Activated CD4-positive, CD25-positive, alpha-beta regulatory T cell treated with anti-CD3 and anti-CD28 coated beads, Interleukin-2, amount 50 U/mL, for 72 hours (primary cell): ENCODE measurements at regions not wholly inside any gene's neighbourhood (a gene's known extent, or its start where the extent isn't known, plus 50 kb on each side); places are given as distances from the start of the nearest gene placed in this dataset.

ENCODE experiments used
- DNase-seq: peaks from one replicate; pipeline ENCODE4 v3.0.0; 2021

GRCh38 chr4:152089584-152089983, 328.8 kb upstream of the GATB start:
- DNase-seq: no peak

- DNase-seq: no peak
These were observed 326.5 kb upstream of the GATB start for GRCh38 chr4:152087335-152087734.

GRCh38 chr4:152085657-152086056, 324.9 kb upstream of the GATB start:
- no peak for DNase-seq

- no peak for DNase-seq
These were observed 322.5 kb upstream of the GATB start for GRCh38 chr4:152083338-152083737.

- DNase-seq: no peak
These were observed 320.2 kb upstream of the GATB start for GRCh38 chr4:152081024-152081423.

- DNase-seq: peak; percentile 45
These were observed 318.9 kb upstream of the GATB start for GRCh38 chr4:152079543-152080293.

- no peak for DNase-seq
These were observed 318.3 kb upstream of the GATB start for GRCh38 chr4:152079079-152079478.

GRCh38 chr4:152077582-152077981, 316.8 kb upstream of the GATB start:
- DNase-seq: no peak

- DNase-seq: no peak
These were observed 314.6 kb upstream of the GATB start for GRCh38 chr4:152075253-152075928.

- DNase-seq: no peak
These were observed 313.8 kb upstream of the GATB start for GRCh38 chr4:152074573-152074972.

GRCh38 chr4:152074088-152074437, 313.3 kb upstream of the GATB start:
- DNase-seq: no peak

- no peak for DNase-seq
These were observed 312.7 kb upstream of the GATB start for GRCh38 chr4:152073351-152074087.

GRCh38 chr4:152072906-152073305, 312.1 kb upstream of the GATB start:
- no peak for DNase-seq

GRCh38 chr4:152072001-152072485, 311.2 kb upstream of the GATB start:
- no peak for DNase-seq

- no peak for DNase-seq
These were observed 310.0 kb upstream of the GATB start for GRCh38 chr4:152070854-152071253.

- DNase-seq: no peak
These were observed 308.1 kb upstream of the GATB start for GRCh38 chr4:152068866-152069265.

- no peak for DNase-seq
These were observed 304.7 kb upstream of the GATB start for GRCh38 chr4:152065545-152065944.

GRCh38 chr4:152064753-152065152, 303.9 kb upstream of the GATB start:
- DNase-seq: no peak

- no peak for DNase-seq
These were observed 303.5 kb upstream of the GATB start for GRCh38 chr4:152064282-152064681.

- no peak for DNase-seq
These were observed 302.9 kb upstream of the GATB start for GRCh38 chr4:152063621-152064240.

- no peak for DNase-seq
These were observed 302.3 kb upstream of the GATB start for GRCh38 chr4:152062936-152063620.

- DNase-seq: no peak
These were observed 293.9 kb upstream of the GATB start for GRCh38 chr4:152054731-152055130.
